Inferior parietal cortex (tissue), 1 donor: ENCODE measurements at regions not wholly inside any gene's neighbourhood (a gene's known extent, or its start where the extent isn't known, plus 50 kb on each side); places are given as distances from the start of the nearest gene placed in this dataset.

Source experiments
- DNase-seq: peaks from one replicate; pipeline ENCODE4 v3.0.0-alpha.2; 2016; ENCODE audit errors: extremely low spot score

DNA sequence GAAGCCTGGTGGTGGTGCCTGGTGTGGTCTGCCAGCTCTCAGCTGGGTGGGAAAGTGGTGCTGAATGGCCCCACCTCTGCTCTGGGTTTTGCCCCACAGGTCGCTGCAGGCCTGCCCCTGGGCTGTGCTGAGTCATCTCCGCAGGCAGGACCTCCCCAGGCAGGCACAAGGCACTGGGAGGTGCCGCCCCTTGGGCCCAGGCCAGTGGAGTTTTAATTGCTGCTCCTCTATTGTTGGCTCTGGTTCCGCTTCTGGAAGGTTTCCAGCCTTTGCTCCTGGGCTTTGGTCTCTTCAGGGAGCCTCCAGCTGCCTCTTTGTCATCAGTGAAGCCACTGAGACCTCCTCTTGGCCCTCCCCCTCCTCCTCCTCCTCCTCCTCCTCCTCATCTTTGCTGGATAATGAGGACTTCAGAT, 180.3 kb upstream of the GRB10 start:
- DNase-seq, result peak; percentile 5

DNA sequence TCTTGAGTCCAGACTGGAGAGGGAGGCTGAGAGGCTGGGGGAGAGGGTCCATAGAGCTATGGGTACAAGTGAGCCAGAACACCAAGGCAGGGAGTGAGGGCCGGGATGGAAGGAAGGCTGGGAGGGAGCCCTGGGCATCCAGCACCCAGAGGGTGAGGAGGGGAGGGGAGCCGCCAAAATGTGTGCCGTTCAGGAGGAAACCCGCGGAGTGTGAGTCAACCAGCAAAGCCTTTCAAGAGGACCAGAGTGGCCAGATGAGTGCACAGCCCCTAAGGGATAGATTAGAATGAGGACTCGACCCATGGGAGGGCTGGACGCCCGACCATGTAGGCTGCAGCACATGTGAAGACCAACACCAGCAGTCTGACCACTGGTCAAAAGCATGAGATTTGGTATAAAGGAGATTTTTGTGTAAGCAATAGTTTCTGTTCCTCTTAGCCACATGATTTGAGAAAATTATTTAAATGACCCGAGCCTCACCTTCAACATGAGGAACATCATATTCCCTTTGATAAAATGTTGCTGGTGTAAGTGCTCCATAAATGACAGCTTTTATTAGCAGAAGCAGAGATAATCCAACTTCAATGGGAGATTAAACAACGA, 179.7 kb upstream of the GRB10 start:
- no peak for DNase-seq

DNA sequence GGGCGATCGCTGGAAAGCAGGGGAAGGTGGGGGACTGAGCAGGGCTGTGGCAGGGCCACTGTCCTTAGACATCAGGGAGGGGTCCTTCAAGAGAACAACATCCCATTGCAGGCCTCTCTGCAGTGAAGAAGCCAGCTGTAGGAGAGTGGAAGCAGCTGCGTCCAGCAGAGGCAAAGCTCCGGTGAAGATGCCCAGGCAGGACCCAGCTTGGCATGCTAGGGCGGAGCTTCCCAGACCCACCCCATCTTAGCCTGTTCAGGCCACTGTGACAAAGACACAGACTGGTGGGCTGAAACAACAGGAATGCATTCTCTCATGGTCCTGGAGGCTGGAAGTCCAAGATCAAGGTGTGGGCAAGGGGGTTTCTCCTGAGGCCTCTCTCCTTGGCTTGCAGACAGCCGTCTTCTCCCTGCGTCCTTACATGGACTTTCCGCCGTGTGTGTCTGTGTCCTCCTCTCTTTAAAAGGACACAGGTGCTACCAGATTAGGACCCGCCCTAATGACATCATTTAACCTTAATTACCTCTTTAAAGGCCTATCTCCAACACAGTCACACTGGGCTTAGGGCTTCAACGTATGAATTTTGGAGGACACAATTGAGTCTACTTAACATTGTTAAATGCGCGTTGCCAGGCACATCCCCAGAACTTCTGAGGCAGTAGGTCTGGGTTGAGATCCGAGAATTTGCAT, 178.1 kb upstream of the GRB10 start:
- DNase-seq, result no peak

DNA sequence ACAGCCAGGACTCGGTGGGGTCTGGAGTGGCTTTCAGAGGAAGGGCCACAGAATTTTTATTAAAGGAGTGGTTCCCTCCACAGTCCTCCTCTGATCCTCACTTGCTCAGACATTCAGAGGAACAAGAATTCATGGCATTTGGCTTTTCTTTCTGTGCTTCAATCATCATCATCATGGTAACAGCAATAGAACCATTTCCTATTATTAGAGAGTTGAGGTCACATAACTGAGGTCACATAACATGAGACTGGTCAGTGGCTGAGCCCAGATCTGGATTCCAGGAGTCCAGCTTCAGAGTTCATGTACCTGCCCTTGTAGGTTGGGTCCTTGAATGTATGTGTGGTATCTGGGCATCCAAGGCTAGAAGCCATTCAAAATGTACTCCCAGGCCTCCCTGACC, 177.3 kb upstream of the GRB10 start:
- no peak for DNase-seq

DNA sequence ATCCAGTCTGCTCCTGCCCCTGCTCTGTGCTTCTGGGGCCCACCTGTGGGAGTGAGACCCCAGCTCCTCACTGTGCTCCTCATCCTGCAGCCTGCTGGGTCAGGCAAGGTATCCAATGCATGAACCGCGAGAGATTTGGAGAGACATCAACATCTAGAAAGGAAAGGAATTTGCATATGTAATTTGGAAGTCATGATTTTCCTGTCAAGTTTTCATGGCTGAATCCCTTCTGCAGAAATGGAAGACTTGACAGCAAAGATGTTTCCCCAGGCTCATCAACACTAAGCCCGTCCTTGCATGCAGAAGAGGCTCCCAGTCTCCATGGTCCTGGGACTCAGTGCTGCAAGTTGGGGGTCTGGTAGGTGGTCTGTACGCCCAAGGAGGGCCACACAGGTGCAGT, 176.9 kb upstream of the GRB10 start:
- DNase-seq, result no peak

DNA sequence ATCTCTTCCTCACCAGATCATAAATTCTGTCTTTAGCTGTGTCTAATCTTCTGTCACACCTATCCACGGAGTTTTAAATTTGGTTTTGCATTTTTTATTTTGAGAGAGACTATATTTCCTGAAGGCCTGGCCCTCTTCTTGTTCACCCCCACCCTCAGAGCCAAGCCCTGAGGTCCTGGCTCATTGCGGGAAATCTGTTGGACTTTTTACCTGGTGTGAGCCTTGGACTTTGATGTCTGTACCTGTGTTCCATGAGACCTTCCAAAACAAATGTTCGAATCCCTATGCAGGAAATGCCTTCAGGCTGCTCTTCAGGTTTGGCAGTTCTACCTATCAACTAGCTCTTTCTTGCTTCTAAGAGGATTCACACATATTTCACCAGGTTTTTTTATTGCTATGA, 175.2 kb upstream of the GRB10 start:
- no peak for DNase-seq

DNA sequence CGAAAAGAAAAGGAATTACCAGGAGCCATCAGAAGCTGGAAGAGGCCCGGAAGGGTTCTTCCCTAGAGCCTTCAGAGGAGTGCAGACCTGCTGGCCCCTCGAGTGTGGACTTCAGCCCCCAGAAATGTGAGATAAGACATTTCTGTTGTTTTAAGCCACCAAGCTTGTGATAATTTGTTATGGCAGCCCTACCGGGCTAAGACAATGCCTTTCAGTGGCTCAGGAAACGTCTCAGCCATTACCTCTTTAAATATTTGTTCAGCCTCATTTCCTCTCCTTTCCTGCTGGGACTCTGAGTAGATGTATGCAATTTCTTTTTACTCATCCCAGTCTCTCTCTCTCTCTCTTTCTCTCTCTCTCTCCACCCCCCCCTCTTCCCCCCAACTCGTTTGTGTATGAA, 174.7 kb upstream of the GRB10 start:
- no peak for DNase-seq

DNA sequence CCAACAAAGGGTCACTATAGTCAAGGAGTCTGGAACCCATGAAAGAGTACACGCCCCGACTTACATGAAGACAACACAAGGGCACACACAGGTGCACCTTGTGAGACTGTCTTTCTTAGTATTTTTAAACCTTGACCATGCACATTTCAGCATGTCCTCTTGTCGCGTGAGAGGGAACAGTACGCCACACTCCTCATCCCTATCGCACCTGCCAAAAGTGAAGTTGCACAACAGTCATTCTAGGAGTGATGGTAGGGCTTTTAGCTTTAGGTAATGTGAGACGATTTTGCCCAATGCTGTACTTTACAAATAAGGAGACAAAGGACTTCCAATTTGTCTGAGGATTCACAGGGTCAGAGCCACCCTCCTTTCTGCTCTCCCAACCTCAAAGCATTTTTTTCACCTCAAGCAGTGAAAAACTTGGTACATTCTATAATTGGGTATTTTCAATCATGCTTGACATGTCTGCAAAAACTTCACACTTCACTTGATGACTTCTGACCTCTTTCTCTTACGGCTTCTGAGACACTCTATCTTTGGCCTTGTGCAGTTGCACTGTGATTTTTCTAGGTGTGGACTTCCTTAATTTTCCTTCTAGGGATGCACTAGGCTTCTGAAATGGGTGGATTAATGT, 173.9 kb upstream of the GRB10 start:
- DNase-seq, result no peak

DNA sequence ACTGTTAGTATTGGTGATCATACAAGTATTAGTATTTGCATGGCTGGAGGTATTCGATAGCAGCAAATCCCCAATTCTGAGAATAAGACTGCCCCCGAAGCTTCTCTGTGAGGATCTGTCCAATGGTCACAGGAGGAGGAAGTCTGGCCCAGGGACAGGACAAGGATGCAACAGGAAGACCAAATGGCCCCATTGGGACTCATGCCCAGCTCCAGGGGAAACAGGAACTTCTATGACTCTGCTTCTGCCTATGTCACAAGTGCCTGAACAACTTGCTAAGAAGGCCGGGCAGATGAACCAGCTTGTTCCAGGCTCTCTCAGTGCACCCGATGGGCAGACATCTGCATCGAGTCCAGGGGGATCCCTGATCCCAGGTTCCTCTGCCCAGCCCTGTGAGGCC, 172.0 kb upstream of the GRB10 start:
- DNase-seq, result no peak

DNA sequence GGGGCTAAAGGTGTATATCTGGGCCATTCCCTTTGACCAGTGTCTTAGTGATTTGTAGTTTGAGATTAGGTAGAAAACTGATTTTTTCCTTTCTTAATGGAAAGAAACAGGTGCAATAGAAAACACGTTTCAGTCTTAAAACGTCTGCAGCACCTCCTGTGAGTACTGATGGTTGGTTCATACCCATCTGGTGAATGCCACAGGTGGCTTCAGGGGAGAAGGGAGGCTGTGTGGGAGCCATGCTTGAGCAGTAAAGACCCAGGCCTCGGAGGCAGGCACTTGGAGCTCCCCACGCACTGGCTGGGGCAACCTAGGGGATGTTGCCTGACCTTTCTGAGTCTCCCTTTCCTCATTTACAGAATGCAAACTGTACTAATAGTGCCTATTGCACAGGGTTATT, 171.5 kb upstream of the GRB10 start:
- no peak for DNase-seq

DNA sequence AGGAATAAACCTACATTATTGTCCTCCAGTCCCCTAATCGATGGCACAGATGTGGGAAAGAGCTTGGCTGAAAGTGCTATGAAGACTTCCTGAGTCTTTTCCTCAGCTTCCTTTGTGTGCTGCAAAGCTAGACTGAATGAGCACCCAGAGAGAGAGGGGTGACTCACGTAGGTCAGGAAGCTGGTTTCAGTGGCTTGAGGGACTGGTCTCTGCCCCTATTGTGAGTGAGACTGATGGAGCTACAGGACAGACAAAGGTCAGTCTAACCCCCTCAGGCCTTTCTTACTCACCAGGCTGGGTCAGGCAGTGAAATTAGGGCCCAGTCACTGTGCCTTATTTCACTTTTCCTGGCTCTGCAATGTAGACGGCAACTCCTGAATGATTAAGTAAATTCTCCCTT, 171.1 kb upstream of the GRB10 start:
- no peak for DNase-seq

DNA sequence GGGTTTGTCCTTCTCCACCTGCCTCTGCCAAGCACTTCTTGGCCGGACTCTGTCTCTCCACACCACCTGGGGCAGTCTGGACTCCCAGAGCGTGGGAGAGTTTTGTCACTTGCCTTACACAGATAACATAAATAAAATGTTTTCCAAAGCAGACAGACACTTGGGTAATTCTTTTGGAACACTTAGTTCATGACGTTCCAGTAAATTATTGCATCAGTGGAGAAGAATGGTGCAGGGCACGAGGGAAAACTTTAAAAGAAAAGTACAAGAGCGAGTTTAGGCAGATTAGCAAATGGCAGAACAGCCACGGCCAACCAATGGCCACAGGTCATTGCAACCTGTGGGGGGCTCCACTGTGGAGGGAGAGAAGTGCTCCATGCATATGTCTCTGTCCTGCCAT, 170.6 kb upstream of the GRB10 start:
- no peak for DNase-seq

DNA sequence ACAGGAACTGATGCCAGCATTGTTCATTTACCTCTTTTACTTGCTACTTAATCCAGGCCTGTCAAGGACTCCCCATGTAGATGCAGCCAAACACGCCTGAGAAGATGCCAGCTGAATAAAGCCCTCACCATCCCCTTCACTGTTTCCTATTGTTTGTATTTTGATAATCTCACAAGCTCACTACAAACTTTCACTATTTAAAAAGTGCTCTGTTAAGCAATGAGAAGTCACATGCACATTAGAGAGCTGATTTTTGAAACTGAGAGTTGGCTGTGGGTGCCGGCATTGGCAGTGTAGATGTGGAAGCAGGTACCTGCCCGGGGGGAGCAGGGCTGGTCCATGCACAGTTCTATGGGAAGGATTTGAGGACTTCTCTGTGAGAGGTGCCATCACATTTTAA, 169.8 kb upstream of the GRB10 start:
- DNase-seq, result no peak

DNA sequence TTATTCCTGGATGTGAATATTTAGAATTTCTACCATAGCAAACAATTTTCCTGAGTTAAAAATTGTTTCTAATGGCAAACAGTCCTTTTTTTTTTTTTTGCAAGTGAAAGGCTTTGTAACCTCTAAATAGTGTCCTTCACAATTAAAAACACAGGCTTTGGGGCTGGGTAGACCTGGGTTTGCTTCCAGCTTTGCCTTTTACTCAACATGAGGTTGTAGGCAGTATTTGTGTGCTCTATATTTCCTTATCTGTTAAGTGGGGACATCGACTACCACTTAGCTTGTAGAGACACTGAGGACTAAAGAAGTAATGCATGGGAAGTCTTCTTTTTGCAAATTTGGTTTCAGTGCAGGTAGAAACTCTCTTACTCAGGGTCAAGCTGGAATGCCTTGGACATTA, 169.4 kb upstream of the GRB10 start:
- DNase-seq, result no peak

DNA sequence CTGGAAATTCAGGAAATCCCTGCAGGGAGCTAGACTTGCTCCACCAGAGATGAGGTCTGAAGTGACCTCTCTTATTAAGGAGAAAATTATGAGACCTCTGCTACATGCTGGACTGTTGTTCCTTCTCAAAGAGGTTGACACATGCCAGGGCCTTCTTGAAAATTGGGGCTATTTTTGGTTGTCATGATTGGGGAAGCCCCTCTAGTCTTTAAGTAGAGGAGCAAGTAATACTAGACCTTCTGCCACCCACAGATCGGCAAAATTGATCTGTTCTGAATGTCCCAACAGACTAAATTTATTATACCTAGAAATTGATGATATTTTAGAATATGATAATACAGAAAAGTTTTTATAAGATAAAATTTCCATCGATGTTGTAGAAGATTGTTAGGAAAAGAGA, 160.8 kb upstream of the GRB10 start:
- no peak for DNase-seq

DNA sequence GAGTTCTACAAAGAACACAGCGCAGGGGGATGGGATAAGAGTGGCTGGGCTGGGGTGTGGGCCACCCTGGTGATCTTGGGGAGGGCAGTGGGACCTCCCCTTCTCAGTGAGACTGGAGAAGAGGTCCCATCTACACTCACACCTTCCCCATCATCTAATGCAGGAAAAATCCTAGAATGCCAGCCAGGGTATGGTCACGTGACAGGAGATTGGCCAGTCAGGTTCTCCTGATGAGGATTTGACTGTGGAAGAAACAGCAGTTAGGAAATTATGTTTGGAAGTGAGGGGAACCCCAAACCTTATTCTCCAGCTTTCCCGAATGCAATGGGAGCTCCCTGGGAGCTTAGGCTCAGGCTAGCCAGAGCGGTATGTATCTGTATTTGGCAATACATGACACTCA, 158.8 kb upstream of the GRB10 start:
- no peak for DNase-seq

DNA sequence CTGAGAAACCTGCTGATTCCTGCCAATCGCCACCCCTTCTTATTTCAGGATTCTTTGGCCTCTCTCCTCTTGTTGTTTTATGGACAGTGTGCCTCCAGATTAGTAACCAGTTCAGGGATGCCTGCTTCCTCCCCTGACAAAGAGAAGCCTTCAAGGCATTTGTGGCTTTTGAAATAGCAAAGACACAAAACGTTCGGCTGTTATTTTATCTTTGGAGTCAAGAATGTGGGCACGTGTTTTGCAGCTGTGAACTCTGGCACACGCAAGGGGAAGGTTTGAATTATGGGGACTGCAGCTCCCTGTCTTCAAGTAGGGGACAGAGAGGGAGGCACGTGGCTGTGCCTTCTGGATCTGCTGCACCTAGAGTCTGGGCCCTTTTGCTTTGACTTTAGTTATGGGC, 157.9 kb upstream of the GRB10 start:
- no peak for DNase-seq

DNA sequence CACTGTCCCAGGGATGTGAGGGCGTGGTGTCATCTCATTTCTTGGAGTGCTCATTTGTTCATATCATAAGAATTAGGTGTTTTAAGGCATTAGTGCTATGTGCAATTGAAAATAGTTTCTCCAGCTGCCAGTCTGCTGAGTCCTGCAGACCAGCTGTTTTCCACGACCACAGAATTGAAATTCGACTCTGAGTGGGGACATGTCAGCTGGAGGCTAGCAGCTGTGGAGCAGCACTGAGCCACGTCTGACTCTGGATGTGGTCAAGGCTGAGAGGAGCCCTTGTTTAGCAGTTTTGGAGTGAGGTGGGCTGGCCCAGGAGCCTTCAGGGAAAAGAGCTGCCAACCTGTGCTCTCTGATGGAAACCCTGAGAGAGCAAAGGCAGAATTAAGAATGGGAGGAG, 156.3 kb upstream of the GRB10 start:
- no peak for DNase-seq

DNA sequence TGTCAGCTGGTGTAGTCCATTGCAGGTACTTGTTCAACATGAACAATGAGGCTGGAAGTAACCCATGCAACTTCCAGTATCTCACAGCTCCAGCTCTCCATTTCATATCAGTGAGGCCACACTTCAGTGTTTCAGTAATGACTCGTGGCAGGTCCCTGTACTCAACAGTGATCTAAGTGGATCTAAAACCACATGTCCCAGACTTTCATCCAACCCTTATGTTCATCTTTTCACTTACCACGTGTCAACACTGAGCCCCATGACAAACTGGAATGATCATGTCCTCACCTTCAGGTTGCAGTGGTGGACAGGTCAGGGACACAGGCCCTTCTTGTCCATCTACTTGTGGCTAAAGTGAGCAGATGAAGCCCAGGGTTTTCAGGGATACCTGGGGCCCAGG, 155.0 kb upstream of the GRB10 start:
- DNase-seq, result no peak

DNA sequence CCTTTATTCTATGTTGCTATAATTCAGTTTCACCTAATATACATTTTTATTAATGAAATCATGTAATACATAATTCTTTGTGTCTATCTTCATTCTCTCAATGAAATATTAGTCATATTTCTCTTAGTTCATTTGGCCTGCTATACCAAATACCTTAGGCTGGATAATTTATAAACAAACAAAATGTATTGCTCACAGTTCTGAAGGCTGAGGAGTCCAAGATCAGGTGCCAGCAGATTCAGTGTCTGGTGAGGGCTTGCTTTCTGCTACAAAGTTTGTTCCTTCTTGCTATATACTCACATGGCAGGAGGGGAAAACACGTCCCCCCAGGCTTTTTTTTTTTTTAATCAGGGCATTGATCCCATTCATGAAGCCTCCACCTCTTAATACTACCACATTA, 143.4 kb upstream of the GRB10 start:
- DNase-seq, result no peak

DNA sequence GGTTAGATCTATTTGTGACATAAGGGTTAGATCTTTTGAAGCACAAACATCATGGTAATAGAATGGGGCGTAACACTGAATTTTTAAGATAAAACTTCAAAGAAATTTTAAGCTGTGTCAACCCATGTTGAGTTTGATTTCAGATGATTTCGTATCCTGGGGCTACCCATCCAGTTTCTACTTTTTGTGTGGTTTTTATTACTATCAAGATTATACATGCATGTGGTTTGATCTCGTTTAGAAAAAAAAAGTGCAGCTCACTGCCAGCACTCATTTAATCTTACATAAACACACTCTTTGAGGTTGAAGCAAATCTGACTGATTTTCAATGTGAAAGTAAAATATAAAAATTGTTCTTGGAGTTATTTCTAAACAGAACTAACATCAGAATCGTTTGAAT, 140.8 kb upstream of the GRB10 start:
- no peak for DNase-seq

DNA sequence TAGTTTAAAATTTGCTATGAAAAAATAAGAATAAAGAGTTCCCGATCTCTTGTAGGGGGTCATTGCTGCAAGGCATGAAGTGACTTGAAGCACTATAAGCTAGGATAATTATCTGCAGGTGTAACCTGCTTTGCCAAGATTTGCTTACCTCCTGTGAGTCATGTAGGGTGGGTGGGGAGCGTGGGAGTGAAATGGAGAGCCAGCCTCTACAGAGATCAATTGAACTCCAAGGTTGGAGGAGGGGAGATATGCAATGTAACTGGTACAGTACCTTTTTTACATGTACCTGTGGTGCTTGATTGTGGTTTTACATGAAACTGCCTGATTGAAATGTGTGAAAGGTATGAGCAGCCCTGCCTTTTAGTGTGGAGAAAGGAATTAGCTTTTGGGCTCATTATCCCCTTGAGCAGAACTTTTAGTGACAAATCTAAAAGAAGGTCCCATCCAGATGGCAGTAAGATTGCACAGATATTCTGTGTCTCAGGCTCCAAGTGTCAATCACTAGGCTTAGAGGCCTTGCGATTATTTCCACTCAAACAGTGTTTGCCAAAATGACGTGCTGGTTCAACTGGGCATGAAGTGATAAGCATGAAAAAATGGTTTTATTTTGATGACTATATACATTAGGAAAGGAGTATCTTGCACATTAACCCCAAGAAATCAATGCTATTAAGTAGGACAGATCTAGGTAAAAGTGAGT, 138.6 kb upstream of the GRB10 start:
- no peak for DNase-seq

DNA sequence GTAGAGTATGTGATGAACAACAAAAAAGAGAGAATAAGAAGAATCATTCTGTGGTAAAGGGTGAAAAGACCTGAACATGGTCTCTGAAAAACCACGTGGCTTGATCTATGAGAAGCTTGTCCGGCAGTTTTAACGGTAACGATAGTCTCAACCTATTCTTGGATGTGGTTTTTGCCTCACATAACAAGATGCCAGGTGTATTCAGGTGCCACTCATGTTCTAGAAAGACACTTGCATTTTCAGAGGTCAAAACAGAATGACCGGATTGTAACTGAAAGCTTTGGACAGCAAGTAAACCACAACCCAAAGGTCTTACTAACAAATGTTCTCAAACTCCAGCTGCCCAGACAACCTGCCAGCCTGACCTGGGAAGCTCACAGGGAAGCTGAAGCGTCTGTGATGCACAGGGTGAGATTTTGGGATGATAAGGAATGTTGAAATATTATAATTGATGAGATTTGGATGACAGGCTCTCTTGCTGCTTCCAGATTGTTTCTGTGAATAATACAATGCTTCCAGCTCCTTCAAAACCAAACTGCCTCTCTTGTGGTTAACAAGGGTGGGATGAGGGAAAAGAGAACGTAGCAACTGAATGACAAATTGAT, 137.4 kb upstream of the GRB10 start:
- no peak for DNase-seq
